K562 (cell line): ENCODE measurements at regions not wholly inside any gene's neighbourhood (a gene's known extent, or its start where the extent isn't known, plus 50 kb on each side); places are given as distances from the start of the nearest gene placed in this dataset.

Experiments used
- ATAC-seq: fragments of 200-7000 bp; cut with Tn5 transposase; 3 replicates; pipeline ENCODE4 v1.9.1; 2020; ENCODE audit warnings: moderate library complexity
- BruUV-seq: library from RNA; stranded (reverse); fragments of 400-500 nt; replicated peaks from 2 replicates; lab custom pipeline; 2021; lab: Mats Ljungman, UMichigan
- CTCF ChIA-PET: fragments of 300-600 bp; formaldehyde crosslinking; extraction: SDS; loops from one replicate; lab custom pipeline; 2021; ENCODE audit warnings: low intra/inter-chr PET ratio; lab: Yijun Ruan, JAX
- POLR2A ChIA-PET: fragments of 300-600, 350-650 bp; sonication (Branson Sonifier 250); formaldehyde crosslinking; extraction: SDS; loops from one replicate; lab custom pipeline; 2021; ENCODE audit warnings: antibody characterized with exemption, inconsistent platforms; lab: Yijun Ruan, JAX
- DNase-seq, 4 experiments: peaks; one replicate each; pipeline versions ENCODE4 v3.0.0 to v3.0.0-alpha.2; 2011 to 2018; ENCODE audit warnings: low spot score in 3 of 4, mixed read lengths in 3 of 4; ENCODE audit errors: extremely low read depth in 1 of 4
- FAIRE-seq: peaks from 2 replicates; lab custom pipeline; 2011; peaks lifted over from hg19 to GRCh38; lab: Jason Lieb, UNC
- H2AFZ ChIP-seq: 2 replicates; pipeline ENCODE4 v1.6.0; 2011; ENCODE audit warnings: low read depth, low read length, control low read depth, inconsistent platforms
- H3K27ac ChIP-seq: fragments of 200-600 bp; 3 replicates; pipeline ENCODE4 v1.8.0; 2011; ENCODE audit warnings: low read depth, mild to moderate bottlenecking, control low read depth, inconsistent platforms, low read length, moderate library complexity, mixed read lengths; ENCODE audit errors: extremely low read depth
- H3K27me3 ChIP-seq, 2 experiments: fragments of 300-600 bp in 1 of 2; 2 replicates in 1 of 2; 3 replicates in 1 of 2; pipeline versions ENCODE4 v1.6.0 to v1.8.0; 2011; ENCODE audit warnings: inconsistent platforms in 2 of 2, low read length in 2 of 2, mild to moderate bottlenecking in 1 of 2, mixed read lengths in 1 of 2, moderate library complexity in 1 of 2; ENCODE audit not compliant: control insufficient read depth in 2 of 2, insufficient read depth in 2 of 2
- H3K36me3 ChIP-seq: fragments of 300-600 bp; 3 replicates; pipeline ENCODE4 v1.8.0; 2011; ENCODE audit warnings: mild to moderate bottlenecking, low read length, inconsistent platforms; ENCODE audit not compliant: control insufficient read depth, insufficient read depth
- H3K4me1 ChIP-seq, 2 experiments: fragments of 200-600 bp in 1 of 2; replicated peaks in 1 of 2; 2 replicates in 1 of 2; 3 replicates in 1 of 2; pipeline versions ENCODE4 v1.5.1 to v1.8.0; 2011; ENCODE audit warnings: inconsistent platforms in 2 of 2, low read length in 2 of 2, mild to moderate bottlenecking in 1 of 2, mixed read lengths in 1 of 2, moderate library complexity in 1 of 2; ENCODE audit not compliant: control insufficient read depth in 2 of 2, insufficient read depth in 2 of 2
- H3K4me2 ChIP-seq: 2 replicates; pipeline ENCODE4 v1.6.1; 2011; ENCODE audit warnings: low read length, control low read depth, inconsistent platforms, mixed read lengths; ENCODE audit not compliant: insufficient read depth
- H3K4me3 ChIP-seq: fragments of 200-600 bp; sonication (generic), shearing (Covaris generic); 2 replicates; pipeline ENCODE4 v1.5.1; 2016; ENCODE audit warnings: control low read depth, inconsistent platforms
- H3K79me2 ChIP-seq: fragments of 200-600 bp; 3 replicates; pipeline ENCODE4 v1.8.0; 2011; ENCODE audit warnings: low read length, inconsistent platforms; ENCODE audit not compliant: control insufficient read depth, insufficient read depth
- H3K9ac ChIP-seq, 2 experiments: 2 replicates each; pipeline versions ENCODE4 v1.6.0 to v1.6.1; 2011; ENCODE audit warnings: low read depth in 2 of 2, low read length in 2 of 2, control low read depth in 1 of 2, inconsistent platforms in 1 of 2, mild to moderate bottlenecking in 1 of 2, mixed read lengths in 1 of 2; ENCODE audit not compliant: insufficient read depth in 1 of 2
- H3K9me1 ChIP-seq: one replicate; pipeline ENCODE4 v1.6.0; 2011; ENCODE audit warnings: inconsistent platforms, mild to moderate bottlenecking, low read length, moderate library complexity; ENCODE audit not compliant: control insufficient read depth, insufficient read depth
- H3K9me3 ChIP-seq: replicated peaks from 2 replicates; pipeline ENCODE4 v1.5.1; 2011; ENCODE audit warnings: low read depth, low read length, inconsistent platforms; ENCODE audit not compliant: control insufficient read depth, insufficient read depth
- H4K20me1 ChIP-seq: replicated peaks from 2 replicates; pipeline ENCODE4 v1.6.1; 2011; ENCODE audit warnings: low read length, inconsistent platforms, mixed read lengths; ENCODE audit not compliant: control insufficient read depth, insufficient read depth
- DACH1 ChIP-seq: fragments of 450-650 bp; IDR thresholded peaks from 2 replicates; pipeline ENCODE4 v1.6.1; 2018; ENCODE audit not compliant: partially characterized antibody
- GATAD2A ChIP-seq: fragments of 450-650 bp; IDR thresholded peaks from 2 replicates; pipeline ENCODE4 v1.6.1; 2017
- KLF10 ChIP-seq: fragments of 250-450 bp; sonication (Bioruptor Pico); IDR thresholded peaks from 2 replicates; pipeline ENCODE4 v1.6.1; 2021; ENCODE audit warnings: matching md5 sums
- LEF1 ChIP-seq: fragments of 450-650 bp; IDR thresholded peaks from 2 replicates; pipeline ENCODE4 v1.6.1; 2016; ENCODE audit warnings: mild to moderate bottlenecking
- MLLT1 ChIP-seq, 2 experiments: fragments of 450-650 bp; IDR thresholded peaks; 2 replicates each; pipeline ENCODE4 v1.6.1; 2016
- RAD51 ChIP-seq: fragments of 450-650 bp; IDR thresholded peaks from 2 replicates; pipeline ENCODE4 v1.7.1; 2016; ENCODE audit warnings: low read depth, mild to moderate bottlenecking, borderline replicate concordance
- SMAD2 ChIP-seq: fragments of 150-350 bp; IDR thresholded peaks from 2 replicates; pipeline ENCODE4 v1.6.1; 2014; ENCODE audit warnings: low read depth, mild to moderate bottlenecking, low read length
- SREBF1 ChIP-seq: fragments of 150-350 bp; IDR thresholded peaks from 2 replicates; pipeline ENCODE4 v1.6.1; 2014; ENCODE audit warnings: antibody characterized with exemption, low read depth, low read length, borderline replicate concordance
- TEAD1 ChIP-seq, 2 experiments: fragments of 450-650 bp in 1 of 2; sonication (generic) in 1 of 2; formaldehyde crosslinking; IDR thresholded peaks; 2 replicates each; pipeline versions ENCODE4 v1.4.0 to v1.8.0; 2020 to 2022; ENCODE audit warnings: mild to moderate bottlenecking in 2 of 2, missing genetic modification reagents in 1 of 2
- ZBTB34 ChIP-seq: fragments of 250-450 bp; sonication (Bioruptor Pico); IDR thresholded peaks from 2 replicates; pipeline ENCODE4 v1.8.0; 2021; ENCODE audit warnings: mild to moderate bottlenecking, moderate library complexity
- ZNF12 ChIP-seq: sonication (generic); formaldehyde crosslinking; IDR thresholded peaks from 2 replicates; pipeline ENCODE4 v1.4.0; 2020; ENCODE audit warnings: mild to moderate bottlenecking, missing genetic modification reagents
- WGBS: fragments of 100-300 bp; shearing (Covaris generic); methylation state at CpG from one replicate; pipeline ENCODE4 v1.1.6; 2016; ENCODE audit warnings: low coverage, mixed read lengths; ENCODE audit not compliant: insufficient coverage; ENCODE audit errors: missing lambda C conversion rate; 5-methylcytosine and 5-hydroxymethylcytosine counted together
- in situ Hi-C: fragments of 300-500 bp; cut with MboI; formaldehyde crosslinking; loops from 4 replicates; pipeline ENCODE4 v1.15.0; 2018; ENCODE audit warnings: inconsistent platforms, mixed read lengths
- intact Hi-C: fragments of 100-400 bp; cut with micrococcal nuclease; formaldehyde crosslinking; loops from 2 replicates; pipeline ENCODE4 v1.14.2; 2022
- TF ChIP-seq, protein P1 (sequence below): fragments of 250-450 bp; sonication (Bioruptor Pico); IDR thresholded peaks from 2 replicates; pipeline ENCODE4 v1.8.0; 2021; ENCODE audit warnings: moderate library complexity, mild to moderate bottlenecking, inconsistent platforms
- TF ChIP-seq, protein P2 (sequence below), 2 experiments: IDR thresholded peaks in 1 of 2; conservative IDR thresholded peaks in 1 of 2; 2 replicates each; pipeline ENCODE4 v1.6.1; 2016; ENCODE audit warnings: low read depth in 2 of 2, mild to moderate bottlenecking in 1 of 2, missing compliant biosample characterization in 1 of 2, missing genetic modification characterization in 1 of 2, moderate library complexity in 1 of 2
- TF ChIP-seq, protein P3 (sequence below): sonication (generic); formaldehyde crosslinking; IDR thresholded peaks from 2 replicates; pipeline ENCODE4 v1.8.1; 2023; ENCODE audit warnings: mild to moderate bottlenecking, missing genetic modification reagents

- no peak for FAIRE-seq
- POLR2A ChIA-PET, result no interaction called here
- in situ Hi-C loops (no loop called here), intact Hi-C loops (no loop called here)
- no peak for DNase-seq
- H3K36me3 ChIP-seq, result no peaks in the 10 kb centered on the region
- H2AFZ ChIP-seq, result no peak overlapping the region
- no peaks in the 10 kb centered on the region for H3K9me1 ChIP-seq
- no peak for ATAC-seq
- CTCF ChIA-PET, result no interaction called here
- H3K27me3 ChIP-seq, result no peaks in the 10 kb centered on the region
- no peak overlapping the region for H3K4me3 ChIP-seq
- H3K4me2 ChIP-seq, result no peak overlapping the region
- peaks cover 0 to 26% of the 10 kb centered on the region in 2 experiments; a peak in 4 of 5 replicates for H3K4me1 ChIP-seq
- H3K9me3 ChIP-seq, result no peaks in the 10 kb centered on the region
- 79% methylated on average over 2 of the region's 2 CpGs for WGBS
- no TSS peak for BruUV-seq
- no peak overlapping the region for H3K27ac ChIP-seq
- no peak overlapping the region for H3K9ac ChIP-seq
- H3K79me2 ChIP-seq, result no peaks in the 10 kb centered on the region
- no peaks in the 10 kb centered on the region for H4K20me1 ChIP-seq
- TF ChIP-seq DACH1 (no peak), RAD51 (no peak), GATAD2A (no peak), TEAD1 (CRISPR knock-in tag; IDR thresholded peaks at IDR 0.05) (no peak), KLF10 (CRISPR knock-in tag) (no peak), ZBTB34 (no peak), LEF1 (no peak), SMAD2 (no peak), ZNF12 (no peak), MLLT1 (IDR thresholded peaks at IDR 0.05) (no peak), SREBF1 (no peak)
- TF ChIP-seq, protein P1, sequence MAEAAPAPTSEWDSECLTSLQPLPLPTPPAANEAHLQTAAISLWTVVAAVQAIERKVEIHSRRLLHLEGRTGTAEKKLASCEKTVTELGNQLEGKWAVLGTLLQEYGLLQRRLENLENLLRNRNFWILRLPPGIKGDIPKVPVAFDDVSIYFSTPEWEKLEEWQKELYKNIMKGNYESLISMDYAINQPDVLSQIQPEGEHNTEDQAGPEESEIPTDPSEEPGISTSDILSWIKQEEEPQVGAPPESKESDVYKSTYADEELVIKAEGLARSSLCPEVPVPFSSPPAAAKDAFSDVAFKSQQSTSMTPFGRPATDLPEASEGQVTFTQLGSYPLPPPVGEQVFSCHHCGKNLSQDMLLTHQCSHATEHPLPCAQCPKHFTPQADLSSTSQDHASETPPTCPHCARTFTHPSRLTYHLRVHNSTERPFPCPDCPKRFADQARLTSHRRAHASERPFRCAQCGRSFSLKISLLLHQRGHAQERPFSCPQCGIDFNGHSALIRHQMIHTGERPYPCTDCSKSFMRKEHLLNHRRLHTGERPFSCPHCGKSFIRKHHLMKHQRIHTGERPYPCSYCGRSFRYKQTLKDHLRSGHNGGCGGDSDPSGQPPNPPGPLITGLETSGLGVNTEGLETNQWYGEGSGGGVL (CRISPR knock-in tag), result no peak
- TF ChIP-seq, protein P2, sequence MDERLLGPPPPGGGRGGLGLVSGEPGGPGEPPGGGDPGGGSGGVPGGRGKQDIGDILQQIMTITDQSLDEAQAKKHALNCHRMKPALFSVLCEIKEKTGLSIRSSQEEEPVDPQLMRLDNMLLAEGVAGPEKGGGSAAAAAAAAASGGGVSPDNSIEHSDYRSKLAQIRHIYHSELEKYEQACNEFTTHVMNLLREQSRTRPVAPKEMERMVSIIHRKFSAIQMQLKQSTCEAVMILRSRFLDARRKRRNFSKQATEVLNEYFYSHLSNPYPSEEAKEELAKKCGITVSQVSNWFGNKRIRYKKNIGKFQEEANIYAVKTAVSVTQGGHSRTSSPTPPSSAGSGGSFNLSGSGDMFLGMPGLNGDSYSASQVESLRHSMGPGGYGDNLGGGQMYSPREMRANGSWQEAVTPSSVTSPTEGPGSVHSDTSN (CRISPR knock-in tag; IDR thresholded peaks at IDR 0.05; ENCODE audit: low read depth), result no peak
- TF ChIP-seq, protein P2 (tag; conservative IDR thresholded peaks at IDR 0.05; ENCODE audit: low read depth), result no peak
- TF ChIP-seq, protein P3, sequence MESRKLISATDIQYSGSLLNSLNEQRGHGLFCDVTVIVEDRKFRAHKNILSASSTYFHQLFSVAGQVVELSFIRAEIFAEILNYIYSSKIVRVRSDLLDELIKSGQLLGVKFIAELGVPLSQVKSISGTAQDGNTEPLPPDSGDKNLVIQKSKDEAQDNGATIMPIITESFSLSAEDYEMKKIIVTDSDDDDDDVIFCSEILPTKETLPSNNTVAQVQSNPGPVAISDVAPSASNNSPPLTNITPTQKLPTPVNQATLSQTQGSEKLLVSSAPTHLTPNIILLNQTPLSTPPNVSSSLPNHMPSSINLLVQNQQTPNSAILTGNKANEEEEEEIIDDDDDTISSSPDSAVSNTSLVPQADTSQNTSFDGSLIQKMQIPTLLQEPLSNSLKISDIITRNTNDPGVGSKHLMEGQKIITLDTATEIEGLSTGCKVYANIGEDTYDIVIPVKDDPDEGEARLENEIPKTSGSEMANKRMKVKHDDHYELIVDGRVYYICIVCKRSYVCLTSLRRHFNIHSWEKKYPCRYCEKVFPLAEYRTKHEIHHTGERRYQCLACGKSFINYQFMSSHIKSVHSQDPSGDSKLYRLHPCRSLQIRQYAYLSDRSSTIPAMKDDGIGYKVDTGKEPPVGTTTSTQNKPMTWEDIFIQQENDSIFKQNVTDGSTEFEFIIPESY (CRISPR knock-in tag), result no peak
Measured at GRCh38 chr1:14426854-14427253, 171.6 kb upstream of the KAZN start.
